CD4-positive, alpha-beta memory T cell (primary cell): ENCODE measurements at regions not wholly inside any gene's neighbourhood (a gene's known extent, or its start where the extent isn't known, plus 50 kb on each side); places are given as distances from the start of the nearest gene placed in this dataset.

Experiments used
- CTCF ChIA-PET: fragments of 350-600 bp; sonication (Branson Sonifier 250); formaldehyde crosslinking; loops from one replicate; lab custom pipeline; 2021; ENCODE audit warnings: inconsistent platforms; ENCODE audit not compliant: partially characterized antibody; lab: Charles Lee
- POLR2A ChIA-PET: fragments of 350-600 bp; sonication (Branson Sonifier 250); formaldehyde crosslinking; loops from one replicate; lab custom pipeline; 2021; ENCODE audit not compliant: partially characterized antibody; lab: Charles Lee
- DNase-seq, 5 donors: peaks; one replicate each; pipeline versions ENCODE4 v3.0.0 to v3.0.0-alpha.2; 2020 to 2022; ENCODE audit warnings: mixed read lengths in 1 of 5
- H3K27ac ChIP-seq: one replicate; pipeline ENCODE4 v1.7.0; 2013; ENCODE audit warnings: low read depth, low read length
- H3K27me3 ChIP-seq: 2 replicates; pipeline ENCODE4 v1.7.0; 2013; ENCODE audit warnings: mild to moderate bottlenecking, low read length, moderate library complexity; ENCODE audit not compliant: insufficient read depth
- H3K36me3 ChIP-seq: 2 replicates; pipeline ENCODE4 v1.7.0; 2013; ENCODE audit warnings: mild to moderate bottlenecking, low read length, moderate library complexity; ENCODE audit not compliant: insufficient read depth
- H3K4me1 ChIP-seq: 2 replicates; pipeline ENCODE4 v1.7.0; 2013; ENCODE audit warnings: mild to moderate bottlenecking, low read length, moderate library complexity; ENCODE audit not compliant: insufficient read depth
- H3K4me3 ChIP-seq, 2 donors: one replicate each; pipeline ENCODE4 v1.7.0; 2013; ENCODE audit warnings: low read length in 2 of 2, mild to moderate bottlenecking in 1 of 2
- H3K9me3 ChIP-seq, 2 donors: one replicate each; pipeline ENCODE4 v1.7.0; 2013; ENCODE audit warnings: low read length in 2 of 2, control low read depth in 1 of 2; ENCODE audit not compliant: control insufficient read depth in 1 of 2
- H3K27ac Mint-ChIP-seq, 7 donors: one replicate each; pipeline ENCODE4 v1.8.0; 2020 to 2021; ENCODE audit warnings: mixed read lengths in 7 of 7, mild to moderate bottlenecking in 6 of 7, inconsistent platforms in 3 of 7, moderate library complexity in 3 of 7
- H3K27me3 Mint-ChIP-seq, 2 donors: one replicate each; pipeline ENCODE4 v1.8.0; 2020 to 2021; ENCODE audit warnings: mixed read lengths in 2 of 2
- H3K36me3 Mint-ChIP-seq, 2 donors: one replicate each; pipeline ENCODE4 v1.8.0; 2020 to 2021; ENCODE audit warnings: mixed read lengths in 2 of 2, inconsistent platforms in 1 of 2, mild to moderate bottlenecking in 1 of 2
- H3K4me1 Mint-ChIP-seq, 4 donors: one replicate each; pipeline ENCODE4 v1.8.0; 2020 to 2021; ENCODE audit warnings: mixed read lengths in 4 of 4, mild to moderate bottlenecking in 1 of 4
- H3K4me3 Mint-ChIP-seq, 8 donors: one replicate each; pipeline ENCODE4 v1.8.0; 2020 to 2021; ENCODE audit warnings: mixed read lengths in 8 of 8, mild to moderate bottlenecking in 7 of 8, moderate library complexity in 6 of 8, inconsistent platforms in 3 of 8
- H3K9me3 Mint-ChIP-seq, 8 donors: one replicate each; pipeline ENCODE4 v1.8.0; 2020 to 2021; ENCODE audit warnings: mixed read lengths in 8 of 8, mild to moderate bottlenecking in 5 of 8, inconsistent platforms in 3 of 8, moderate library complexity in 1 of 8
- intact Hi-C: fragments of 100-400 bp; cut with micrococcal nuclease; formaldehyde crosslinking; loops from one replicate; pipeline ENCODE4 v1.15.1; 2023

DNA sequence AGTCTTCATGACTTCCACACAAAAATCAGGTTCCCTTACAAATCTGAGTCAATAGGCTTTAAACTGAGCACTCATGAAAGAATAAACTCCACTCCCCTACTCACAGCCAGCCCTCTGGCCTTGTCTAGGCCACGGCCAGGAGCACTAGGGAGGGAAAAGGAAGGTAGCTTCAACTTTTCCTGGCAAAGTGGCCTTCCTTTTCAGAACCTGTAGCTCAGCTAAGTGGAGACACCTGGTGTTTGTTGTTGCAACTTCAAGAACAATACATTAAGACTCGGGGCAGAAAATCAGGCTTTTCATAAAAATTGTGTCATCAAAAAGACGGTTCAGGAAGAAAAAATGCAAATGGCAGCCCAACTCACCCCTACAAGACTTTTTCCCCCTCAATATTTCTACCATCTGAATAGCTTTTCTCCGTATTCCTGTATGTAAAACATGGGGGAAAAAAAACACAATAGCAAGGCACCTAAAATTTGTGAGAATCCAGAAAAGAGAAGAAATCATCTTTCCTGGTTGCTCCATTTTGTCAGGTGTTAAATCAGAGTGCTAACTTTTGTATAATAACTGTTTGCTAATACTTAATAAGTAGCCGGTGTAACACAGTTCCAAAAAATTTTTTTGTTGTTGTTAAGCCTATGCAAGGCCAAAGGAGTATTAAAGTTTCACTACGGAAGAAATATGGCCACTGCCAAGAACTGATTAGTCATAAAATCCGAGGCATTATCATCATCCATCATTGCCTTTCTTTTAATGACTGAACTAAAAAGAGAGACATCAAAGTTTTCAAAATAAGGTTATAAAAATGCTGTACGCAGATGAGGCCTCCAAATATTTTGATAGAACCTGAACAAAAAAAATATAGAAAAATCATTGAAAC is 66.2 kb upstream of the ARID5B start:
- Histone ChIP-seq H3K4me3 (no peak overlapping the region), H3K9me3 (no peaks in the 10 kb centered on the region), H3K27ac (no peak overlapping the region), H3K36me3 (no peaks in the 10 kb centered on the region), H3K27me3 (no peaks in the 10 kb centered on the region), H3K4me1 (peaks cover 15% of the 10 kb centered on the region)
- Mint-ChIP-seq H3K27me3 (peaks cover 0 to 2% of the 10 kb centered on the region in 2 donors), H3K9me3 (no peaks in the 10 kb centered on the region), H3K4me1 (peaks cover 4 to 14% (median 12%) of the 10 kb centered on the region in 4 donors), H3K27ac (no peak overlapping the region), H3K4me3 (peak overlapping the region in 2 of 8 donors; percentile 18 to 50), H3K36me3 (no peaks in the 10 kb centered on the region)
- peak in 4 of 5 donors; percentile 8 to 15 (median 10) for DNase-seq
- CTCF ChIA-PET, result interaction anchor here (0.9 to 5.7 kb wide), 8 partner anchors 9 to 87 kb away, joined by 3 to 99 read pairs (median 4); no protein-coding TSS in a partner anchor
- POLR2A ChIA-PET, result interaction anchor here (1.7 kb wide), 1 partner anchor 84 kb away, joined by 7 read pairs; no protein-coding TSS in a partner anchor
- intact Hi-C loops, result loop anchor here (1.0 to 5.0 kb wide), 2 partner anchors 84 to 1018 kb away; no protein-coding TSS in a partner anchor

DNA sequence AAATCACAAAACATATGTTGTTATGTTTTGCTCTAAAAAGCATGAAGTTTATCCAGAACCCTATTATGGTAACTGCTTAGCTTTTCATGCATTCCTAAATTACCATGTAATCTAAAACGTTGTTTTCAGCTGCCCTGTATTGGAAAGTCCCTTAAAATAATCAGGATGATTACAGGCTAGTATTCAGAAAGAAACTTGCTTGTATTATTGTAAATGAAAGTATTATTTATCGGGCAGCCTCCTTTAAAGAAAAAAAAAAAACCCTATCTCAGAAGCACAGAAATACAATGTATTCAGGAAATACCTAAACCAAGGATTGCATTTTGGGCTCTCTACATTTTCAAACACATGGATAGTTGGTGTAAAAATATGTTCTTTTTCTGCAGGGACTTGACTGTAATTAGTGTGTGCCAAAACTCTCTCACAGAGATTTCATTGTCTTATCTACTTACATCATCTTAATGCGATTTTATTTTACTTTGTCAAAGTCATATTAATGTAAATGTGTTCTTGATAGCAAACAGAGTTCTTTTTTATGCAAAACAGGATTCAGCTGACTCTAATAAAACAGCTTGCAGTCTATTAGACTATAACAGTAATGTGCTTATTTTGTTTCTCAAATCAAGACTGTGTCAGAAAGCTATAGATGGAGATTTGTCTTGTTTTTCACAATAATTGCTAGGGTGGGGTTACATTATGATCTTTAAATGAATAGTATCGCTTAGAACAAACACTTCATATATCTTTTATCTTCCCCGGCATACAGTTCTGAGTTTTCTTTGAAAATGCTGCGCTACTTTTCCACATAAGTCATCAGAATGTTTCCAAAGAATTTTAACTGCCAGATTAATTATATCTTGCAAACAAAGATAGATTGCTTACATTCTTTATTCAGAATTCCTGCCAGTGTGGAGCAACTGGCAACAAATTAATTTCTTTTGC is 65.3 kb upstream of the ARID5B start:
- Mint-ChIP-seq H3K4me1 (peaks cover 4 to 14% (median 12%) of the 10 kb centered on the region in 4 donors), H3K4me3 (peak overlapping the region in 1 of 8 donors; percentile 18), H3K27me3 (peaks cover 0 to 2% of the 10 kb centered on the region in 2 donors), H3K9me3 (no peaks in the 10 kb centered on the region), H3K36me3 (no peaks in the 10 kb centered on the region), H3K27ac (no peak overlapping the region)
- CTCF ChIA-PET, result interaction anchor here (1.0 to 5.7 kb wide), 6 partner anchors 17 to 88 kb away, joined by 3 to 99 read pairs (median 4); no protein-coding TSS in a partner anchor
- Histone ChIP-seq H3K36me3 (no peaks in the 10 kb centered on the region), H3K4me3 (no peak overlapping the region), H3K4me1 (peaks cover 15% of the 10 kb centered on the region), H3K9me3 (no peaks in the 10 kb centered on the region), H3K27me3 (no peaks in the 10 kb centered on the region), H3K27ac (no peak overlapping the region)
- POLR2A ChIA-PET, result interaction anchor here (1.3 kb wide), 1 partner anchor 85 kb away, joined by 4 read pairs; no protein-coding TSS in a partner anchor
- DNase-seq, result no peak
- intact Hi-C loops, result loop anchor here (1.0 to 5.0 kb wide), 2 partner anchors 85 to 1019 kb away; no protein-coding TSS in a partner anchor

DNA sequence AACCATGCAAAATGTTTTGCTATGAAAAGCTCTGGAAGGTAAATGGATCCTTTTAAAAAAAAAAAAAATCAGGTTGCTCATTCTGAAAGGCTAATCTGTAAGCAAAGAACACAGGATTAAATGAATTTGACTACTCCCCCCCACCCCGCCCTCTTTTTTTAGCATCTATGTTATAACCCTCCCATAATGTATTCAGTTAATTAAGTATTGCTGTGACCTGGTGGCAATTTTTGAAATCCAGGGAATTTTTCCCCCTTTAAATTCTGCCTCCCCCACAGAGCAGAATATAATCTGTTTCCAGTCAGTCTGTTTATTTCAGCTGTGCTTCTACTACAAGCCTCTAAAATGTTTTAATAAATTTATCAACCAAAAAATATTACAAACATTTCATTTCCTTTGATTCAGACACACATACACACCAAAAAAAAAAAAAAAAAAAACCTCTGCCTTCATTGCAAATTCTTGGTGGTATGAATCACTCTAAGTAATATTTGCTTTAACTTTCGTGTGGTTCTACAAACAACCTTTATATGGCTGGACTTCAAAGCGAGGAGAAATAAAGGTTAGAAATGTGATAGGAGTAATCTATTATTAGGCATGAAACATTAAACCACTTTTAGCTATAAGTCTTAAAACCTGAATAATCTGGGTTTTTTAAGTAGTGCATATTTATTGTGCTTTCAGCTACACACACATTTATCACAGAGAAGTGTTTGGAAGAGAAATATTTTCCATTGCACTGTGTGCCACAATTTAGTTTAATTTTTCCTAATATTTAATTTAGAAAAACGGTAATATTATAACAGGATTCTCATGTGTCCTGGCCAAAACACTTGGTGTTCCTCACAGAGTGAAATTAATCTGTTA is 64.4 kb upstream of the ARID5B start:
- H3K4me3 ChIP-seq, result no peak overlapping the region
- POLR2A ChIA-PET, result interaction anchor here (0.6 to 1.3 kb wide), 2 partner anchors 78 to 86 kb away, joined by 3 to 4 read pairs; no protein-coding TSS in a partner anchor

DNA sequence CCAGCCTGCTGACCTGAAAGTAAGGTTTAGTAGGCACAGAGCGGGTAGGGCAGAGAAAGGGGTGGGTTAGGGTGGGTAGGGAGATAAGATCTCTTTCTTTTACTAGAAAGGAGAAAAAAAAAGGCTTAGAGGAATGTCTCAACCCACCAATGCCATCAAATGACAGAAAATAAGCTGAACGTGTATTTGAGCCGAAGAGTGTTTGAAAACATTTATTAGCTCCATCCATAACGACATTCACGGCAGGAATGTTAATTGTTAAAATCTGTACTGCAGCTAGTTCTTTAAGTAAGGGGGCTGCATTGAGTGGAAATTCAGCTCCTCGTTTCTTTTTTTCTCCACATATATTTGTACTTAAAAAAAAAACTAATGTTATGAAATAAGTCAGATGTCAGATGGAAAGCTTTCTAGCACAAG is 63.7 kb upstream of the ARID5B start:
- Histone ChIP-seq H3K27me3 (no peaks in the 10 kb centered on the region), H3K4me3 (no peak overlapping the region), H3K36me3 (no peaks in the 10 kb centered on the region), H3K27ac (no peak overlapping the region), H3K9me3 (no peaks in the 10 kb centered on the region), H3K4me1 (peaks cover 15% of the 10 kb centered on the region)
- DNase-seq, result no peak
- Mint-ChIP-seq H3K9me3 (no peaks in the 10 kb centered on the region), H3K27me3 (peaks cover 0 to 2% of the 10 kb centered on the region in 2 donors), H3K4me3 (no peak overlapping the region), H3K27ac (no peak overlapping the region), H3K4me1 (peaks cover 4 to 14% (median 12%) of the 10 kb centered on the region in 4 donors), H3K36me3 (no peaks in the 10 kb centered on the region)
- intact Hi-C loops, result loop anchor here (1.0 to 5.0 kb wide), 2 partner anchors 11 to 1020 kb away; no protein-coding TSS in a partner anchor
- ChIA-PET CTCF (interaction anchor here (0.8 to 5.7 kb wide), 2 partner anchors 86 to 411 kb away, joined by 3 to 99 read pairs; no protein-coding TSS in a partner anchor), POLR2A (interaction anchor here (0.6 kb wide), 1 partner anchor 79 kb away, joined by 3 read pairs; no protein-coding TSS in a partner anchor)

More for the DNA sequence above, 64.4 kb upstream of the ARID5B start:
- Histone ChIP-seq H3K27ac (no peak overlapping the region), H3K27me3 (no peaks in the 10 kb centered on the region), H3K9me3 (no peaks in the 10 kb centered on the region), H3K4me1 (peaks cover 15% of the 10 kb centered on the region), H3K36me3 (no peaks in the 10 kb centered on the region)
- Mint-ChIP-seq H3K9me3 (no peaks in the 10 kb centered on the region), H3K36me3 (no peaks in the 10 kb centered on the region), H3K4me3 (no peak overlapping the region), H3K27ac (no peak overlapping the region), H3K4me1 (peaks cover 4 to 14% (median 12%) of the 10 kb centered on the region in 4 donors), H3K27me3 (peaks cover 0 to 2% of the 10 kb centered on the region in 2 donors)
- no peak for DNase-seq
- CTCF ChIA-PET, result interaction anchor here (0.8 to 5.7 kb wide), 3 partner anchors 68 to 411 kb away, joined by 3 to 99 read pairs (median 3); no protein-coding TSS in a partner anchor
- intact Hi-C loops, result loop anchor here (5.0 kb wide), 1 partner anchor 1020 kb away; no protein-coding TSS in a partner anchor

DNA sequence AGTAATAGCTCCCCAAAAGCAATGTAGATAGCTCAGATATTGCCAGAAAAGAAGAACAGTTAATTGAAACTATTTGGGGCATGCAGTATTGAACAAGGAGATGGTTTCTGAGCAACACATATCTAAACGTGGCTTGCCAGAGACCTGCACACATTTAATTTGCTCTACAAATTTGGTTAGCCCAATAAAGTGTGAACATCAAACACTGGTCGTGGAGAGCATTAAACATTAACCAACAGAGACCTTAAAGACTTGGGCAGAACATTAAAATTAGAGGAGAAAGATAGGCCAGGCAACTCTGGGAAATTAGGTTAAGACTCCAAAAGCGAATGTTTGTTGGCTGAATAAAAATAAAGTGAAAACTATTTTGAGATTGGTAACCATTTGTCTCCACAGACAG is 61.6 kb upstream of the ARID5B start:
- H3K27ac Mint-ChIP-seq, result no peak overlapping the region
- no peaks in the 10 kb centered on the region for H3K9me3 Mint-ChIP-seq
- peaks cover 15% of the 10 kb centered on the region for H3K4me1 ChIP-seq
- no peaks in the 10 kb centered on the region for H3K9me3 ChIP-seq
- H3K4me3 Mint-ChIP-seq, result peak overlapping the region in 1 of 8 donors; percentile 12
- H3K36me3 Mint-ChIP-seq, result no peaks in the 10 kb centered on the region
- CTCF ChIA-PET, result no interaction called here
- H3K27me3 Mint-ChIP-seq, result peaks cover 0 to 2% of the 10 kb centered on the region in 2 donors
- H3K4me1 Mint-ChIP-seq, result peaks cover 4 to 18% (median 12%) of the 10 kb centered on the region in 4 donors
- intact Hi-C loops, result loop anchor here (5.0 kb wide), 1 partner anchor 1023 kb away; no protein-coding TSS in a partner anchor
- H3K27me3 ChIP-seq, result no peaks in the 10 kb centered on the region
- H3K36me3 ChIP-seq, result no peaks in the 10 kb centered on the region
- POLR2A ChIA-PET, result no interaction called here
- DNase-seq, result no peak
- no peak overlapping the region for H3K4me3 ChIP-seq
- no peak overlapping the region for H3K27ac ChIP-seq

DNA sequence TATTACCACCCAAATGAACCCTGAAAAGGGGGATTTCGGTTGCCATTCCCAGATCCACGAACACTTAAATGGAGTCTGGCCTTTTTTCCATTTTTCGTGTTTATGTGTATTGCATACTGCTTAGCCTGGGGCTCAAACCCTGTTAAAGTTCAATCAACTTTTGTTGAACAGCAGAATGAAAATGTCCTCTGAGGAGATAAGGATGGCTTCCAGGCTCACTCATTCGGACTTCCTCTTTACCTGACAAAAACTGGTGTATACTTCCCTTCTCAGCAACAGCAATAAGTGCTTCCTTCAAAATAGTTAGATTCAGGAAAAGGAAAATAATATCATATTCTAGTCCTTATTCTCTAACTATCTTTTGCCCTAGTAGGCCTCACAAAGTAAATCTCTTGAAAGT is 61.1 kb upstream of the ARID5B start:
- Histone ChIP-seq H3K4me3 (no peak overlapping the region), H3K9me3 (no peaks in the 10 kb centered on the region), H3K4me1 (peaks cover 13% of the 10 kb centered on the region), H3K27me3 (no peaks in the 10 kb centered on the region), H3K27ac (no peak overlapping the region), H3K36me3 (no peaks in the 10 kb centered on the region)
- POLR2A ChIA-PET, result no interaction called here
- CTCF ChIA-PET, result no interaction called here
- intact Hi-C loops, result no loop called here
- Mint-ChIP-seq H3K27me3 (peaks cover 0 to 2% of the 10 kb centered on the region in 2 donors), H3K27ac (no peak overlapping the region), H3K9me3 (no peaks in the 10 kb centered on the region), H3K4me3 (no peak overlapping the region), H3K36me3 (no peaks in the 10 kb centered on the region), H3K4me1 (peaks cover 4 to 14% (median 8%) of the 10 kb centered on the region in 4 donors)
- no peak for DNase-seq
